ENCODE measurements at regions not wholly inside any gene's neighbourhood (a gene's known extent, or its start where the extent isn't known, plus 50 kb on each side); places are given as distances from the start of the nearest gene placed in this dataset.

- TF ChIP-seq DZIP1 (CRISPR knock-in tag; IDR thresholded peaks at IDR 0.05) (0 out of 2 replicates have a peak, but pooled peaks have one; percentile 24), MEIS2 (CRISPR knock-in tag; IDR thresholded peaks at IDR 0.05) (no peak), HMGA1 (CRISPR knock-in tag; conservative IDR thresholded peaks at IDR 0.05) (no peak), ZNF251 (CRISPR knock-in tag; IDR thresholded peaks at IDR 0.05) (no peak)
Observed at GRCh38 chr16:11475896-11476630, 110.7 kb downstream of the LITAF start (continued).

GRCh38 chr16:11476676-11477075 lies 110.0 kb downstream of the LITAF start:
- H3K4me1 ChIP-seq (ENCODE audit: insufficient read depth, low read length): peaks cover 23% of the 10 kb centered on the region
- ChIA-PET POLR2A (no interaction called here), CTCF (ENCODE audit: low intra/inter-chr PET ratio, low total read pairs) (no interaction called here)
- ATAC-seq (no peak; the same call in 2 of the 3 replicates), DNase-seq (ENCODE audit: low spot score) (no peak), FAIRE-seq (no peak)
- BruUV-seq (replicated peaks): no TSS peak
- intact Hi-C loops (cut with micrococcal nuclease; ENCODE audit: unreplicated experiment): no loop called here
- H3K79me2 ChIP-seq (ENCODE audit: insufficient read depth, low read length): no peaks in the 10 kb centered on the region
- TF ChIP-seq CREM (IDR thresholded peaks at IDR 0.05): no peak
- no peak for TF ChIP-seq CREM (CRISPR knock-in tag; IDR thresholded peaks at IDR 0.05)
- peak; percentile 52; the same call in 1 of the 2 replicates for TF ChIP-seq HNRNPL (IDR thresholded peaks at IDR 0.05; ENCODE audit: low read depth, low read length)
- TF ChIP-seq ZNF672 (CRISPR knock-in tag; IDR thresholded peaks at IDR 0.05): peak; percentile 57; the same call in 1 of the 2 replicates
- peaks cover 0 to 17% of the 10 kb centered on the region in 2 experiments; a peak in 4 of 5 replicates for H3K27me3 ChIP-seq (ENCODE audit: control insufficient read depth in 1 of 2, insufficient read depth in 2 of 2, low read length in 2 of 2)
- no peak overlapping the region for H3K9ac ChIP-seq (ENCODE audit: insufficient read depth, low read depth, low read length)
- in situ Hi-C loops (cut with HindIII; ENCODE audit: extremely low pct_ligation_motif_present, low pct_unique_long_range_greater_than_20kb): no loop called here
- no peaks in the 10 kb centered on the region for H3K36me3 ChIP-seq (replicated peaks in 1 of 2; ENCODE audit: control insufficient read depth in 1 of 2, insufficient read depth in 2 of 2, low read length in 2 of 2)
- no peaks in the 10 kb centered on the region for H4K20me1 ChIP-seq (ENCODE audit: insufficient read depth, low read length)
- no peak overlapping the region for H2AFZ ChIP-seq (ENCODE audit: low read length)
- no peak overlapping the region for H3K4me2 ChIP-seq (ENCODE audit: low read depth, low read length)
- no peak overlapping the region for H3K27ac ChIP-seq (ENCODE audit: extremely low read length, insufficient read depth, low read length)
- no peaks in the 10 kb centered on the region for H3K9me3 ChIP-seq (ENCODE audit: low read length)
- no peak overlapping the region for H3K4me3 ChIP-seq (replicated peaks in 1 of 3; ENCODE audit: insufficient read depth in 1 of 3, low read depth in 2 of 3, low read length in 3 of 3)
- WGBS (ENCODE audit: low lambda C conversion rate): 57% methylated on average over 13 of the region's 14 CpGs

All from HepG2 (cell line).